B cell (primary cell): ENCODE measurements at regions not wholly inside any gene's neighbourhood (a gene's known extent, or its start where the extent isn't known, plus 50 kb on each side); places are given as distances from the start of the nearest gene placed in this dataset.

Experiments
- ATAC-seq: fragments of 200-7000 bp; cut with Tn5 transposase; one replicate; pipeline ENCODE4 v1.10.0; 2021; ENCODE audit warnings: low read depth, mild to moderate bottlenecking, moderate number of reproducible peaks, moderate library complexity
- CTCF ChIA-PET: fragments of 350-600 bp; sonication (Branson Sonifier 250); formaldehyde crosslinking; loops from one replicate; lab custom pipeline; 2021; ENCODE audit warnings: antibody characterized with exemption, inconsistent platforms; lab: Charles Lee
- POLR2A ChIA-PET: fragments of 350-600 bp; sonication (Branson Sonifier 250); formaldehyde crosslinking; loops from one replicate; lab custom pipeline; 2021; ENCODE audit warnings: antibody characterized with exemption; lab: Charles Lee
- DNase-seq: peaks from one replicate; pipeline ENCODE4 v3.0.0; 2013
- H2AFZ ChIP-seq: 2 replicates; pipeline ENCODE4 v1.6.1; 2012; ENCODE audit warnings: mild to moderate bottlenecking, low read depth, low read length; ENCODE audit not compliant: insufficient read depth, poor library complexity, severe bottlenecking
- H3K27ac ChIP-seq, 2 donors: 1 replicate in 1 of 2; 2 replicates in 1 of 2; pipeline ENCODE4 v1.5.1; 2012 to 2013; ENCODE audit warnings: low read length in 2 of 2, mild to moderate bottlenecking in 2 of 2, moderate library complexity in 1 of 2
- H3K27me3 ChIP-seq, 4 experiments: fragments of 200-600 bp in 1 of 4; sonication (generic) in 1 of 4; replicated peaks in 1 of 4; 1 replicate in 2 of 4; 2 replicates in 2 of 4; pipeline versions ENCODE4 v1.6.1 to v1.7.0; 2013 to 2016; ENCODE audit warnings: low read length in 3 of 4, mild to moderate bottlenecking in 2 of 4, mixed read lengths in 1 of 4, moderate library complexity in 1 of 4; ENCODE audit not compliant: insufficient read depth in 4 of 4, control insufficient read depth in 3 of 4; ENCODE audit errors: control extremely low read depth in 1 of 4
- H3K36me3 ChIP-seq, 2 experiments: replicated peaks in 1 of 2; 1 replicate in 1 of 2; 2 replicates in 1 of 2; pipeline versions ENCODE4 v1.6.1 to v1.7.1; 2013; ENCODE audit warnings: low read length in 1 of 2; ENCODE audit not compliant: insufficient read depth in 2 of 2, control insufficient read depth in 1 of 2; ENCODE audit errors: control extremely low read depth in 1 of 2, extremely low read depth in 1 of 2
- H3K4me1 ChIP-seq, 2 donors: fragments of 200-600 bp in 1 of 2; sonication (generic) in 1 of 2; 1 replicate in 1 of 2; 2 replicates in 1 of 2; pipeline versions ENCODE4 v1.5.1 to v1.6.1; 2013 to 2017; ENCODE audit warnings: low read length in 2 of 2; ENCODE audit not compliant: control insufficient read depth in 2 of 2, insufficient read depth in 2 of 2
- H3K4me2 ChIP-seq: replicated peaks from 2 replicates; pipeline ENCODE3; 2012; ENCODE audit warnings: mild to moderate bottlenecking, low read depth, low read length; ENCODE audit not compliant: poor library complexity, severe bottlenecking
- H3K4me3 ChIP-seq, 5 experiments: fragments of 200-600 bp in 1 of 5; sonication (generic) in 1 of 5; 1 replicate in 3 of 5; 2 replicates in 2 of 5; pipeline versions ENCODE4 v1.5.1 to v1.7.0; 2011 to 2016; ENCODE audit warnings: low read length in 4 of 5, mild to moderate bottlenecking in 4 of 5, low read depth in 2 of 5, control low read depth in 1 of 5, moderate library complexity in 1 of 5; ENCODE audit not compliant: insufficient read depth in 1 of 5; ENCODE audit errors: control extremely low read depth in 1 of 5, extremely low read depth in 1 of 5
- H3K79me2 ChIP-seq: fragments of 200-600 bp; sonication (generic); one replicate; pipeline ENCODE4 v1.6.0; 2016; ENCODE audit warnings: low read length; ENCODE audit not compliant: control insufficient read depth, insufficient read depth
- H3K9ac ChIP-seq: fragments of 200-600 bp; sonication (generic); 2 replicates; pipeline ENCODE4 v1.6.1; 2017; ENCODE audit warnings: mild to moderate bottlenecking, low read length, moderate library complexity
- H3K9me3 ChIP-seq, 3 donors: one replicate each; pipeline versions ENCODE4 v1.6.1 to v1.7.1; 2013; ENCODE audit warnings: low read length in 2 of 3; ENCODE audit not compliant: control insufficient read depth in 2 of 3, insufficient read depth in 1 of 3; ENCODE audit errors: control extremely low read depth in 1 of 3
- H4K20me1 ChIP-seq: 2 replicates; pipeline ENCODE4 v1.6.0; 2012; ENCODE audit warnings: mild to moderate bottlenecking, low read length; ENCODE audit not compliant: insufficient read depth, control insufficient read depth, poor library complexity, severe bottlenecking
- H3K27ac Mint-ChIP-seq: one replicate; pipeline ENCODE4 v1.8.0; 2021; ENCODE audit warnings: mixed read lengths
- H3K27me3 Mint-ChIP-seq: one replicate; pipeline ENCODE4 v1.8.0; 2021; ENCODE audit warnings: mixed read lengths
- H3K4me1 Mint-ChIP-seq: one replicate; pipeline ENCODE4 v1.8.0; 2021; ENCODE audit warnings: mixed read lengths
- H3K4me3 Mint-ChIP-seq: one replicate; pipeline ENCODE4 v1.8.0; 2021; ENCODE audit warnings: mixed read lengths
- H3K9me3 Mint-ChIP-seq: one replicate; pipeline ENCODE4 v1.8.0; 2022; ENCODE audit warnings: mixed read lengths; ENCODE audit not compliant: insufficient read depth
- EZH2 ChIP-seq: IDR thresholded peaks from 2 replicates; pipeline ENCODE4 v1.6.1; 2012; ENCODE audit warnings: borderline replicate concordance, low read depth, mild to moderate bottlenecking, moderate library complexity, low read length; ENCODE audit not compliant: insufficient read depth, poor library complexity, severe bottlenecking
- WGBS: methylation state at CpG from one replicate; pipeline ENCODE4 v1.1.5; 2013; ENCODE audit warnings: missing lambda C conversion rate; ENCODE audit not compliant: insufficient coverage; 5-methylcytosine and 5-hydroxymethylcytosine counted together
- intact Hi-C: fragments of 100-400 bp; cut with micrococcal nuclease; formaldehyde crosslinking; loops from one replicate; pipeline ENCODE4 v1.10.0; 2022
- TF ChIP-seq, protein P1 (sequence below): fragments of 200-600 bp; IDR thresholded peaks from one replicate; pipeline ENCODE4 v1.8.0; 2022; ENCODE audit warnings: antibody characterized with exemption, mild to moderate bottlenecking

DNA sequence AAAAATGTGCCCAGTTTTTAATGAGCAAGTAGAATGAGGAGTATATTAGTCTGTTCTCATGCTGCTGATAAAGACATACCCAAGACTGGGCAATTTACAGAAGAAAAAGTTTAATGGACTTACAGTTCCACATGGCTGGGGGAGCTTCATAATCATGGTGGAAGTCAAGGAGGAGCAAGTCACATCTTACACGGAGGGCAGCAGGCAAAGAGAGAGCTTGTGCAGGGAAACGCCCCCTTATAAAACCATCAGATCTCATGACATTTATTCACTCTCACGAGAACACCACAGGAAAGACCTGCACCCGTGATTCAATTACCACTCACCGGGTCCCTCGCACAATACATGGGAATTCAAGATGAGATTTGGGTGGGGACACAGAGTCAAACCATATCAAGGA, 111.7 kb upstream of the CNTN6 start:
- Histone ChIP-seq H3K27ac (no peak overlapping the region), H3K4me1 (no peaks in the 10 kb centered on the region), H3K9me3 (no peaks in the 10 kb centered on the region), H3K9ac (no peak overlapping the region), H3K27me3 (no peaks in the 10 kb centered on the region), H3K36me3 (no peaks in the 10 kb centered on the region), H2AFZ (no peak overlapping the region), H3K4me2 (no peak overlapping the region), H4K20me1 (no peaks in the 10 kb centered on the region), H3K4me3 (no peak overlapping the region), H3K79me2 (no peaks in the 10 kb centered on the region)
- H3K4me3 Mint-ChIP-seq: no peak overlapping the region
- ATAC-seq: no peak
- no peak overlapping the region for H3K27ac Mint-ChIP-seq
- ChIA-PET POLR2A (no interaction called here), CTCF (no interaction called here)
- no peak for DNase-seq
- intact Hi-C loops: no loop called here
- no peak for TF ChIP-seq EZH2
- TF ChIP-seq, protein P1, sequence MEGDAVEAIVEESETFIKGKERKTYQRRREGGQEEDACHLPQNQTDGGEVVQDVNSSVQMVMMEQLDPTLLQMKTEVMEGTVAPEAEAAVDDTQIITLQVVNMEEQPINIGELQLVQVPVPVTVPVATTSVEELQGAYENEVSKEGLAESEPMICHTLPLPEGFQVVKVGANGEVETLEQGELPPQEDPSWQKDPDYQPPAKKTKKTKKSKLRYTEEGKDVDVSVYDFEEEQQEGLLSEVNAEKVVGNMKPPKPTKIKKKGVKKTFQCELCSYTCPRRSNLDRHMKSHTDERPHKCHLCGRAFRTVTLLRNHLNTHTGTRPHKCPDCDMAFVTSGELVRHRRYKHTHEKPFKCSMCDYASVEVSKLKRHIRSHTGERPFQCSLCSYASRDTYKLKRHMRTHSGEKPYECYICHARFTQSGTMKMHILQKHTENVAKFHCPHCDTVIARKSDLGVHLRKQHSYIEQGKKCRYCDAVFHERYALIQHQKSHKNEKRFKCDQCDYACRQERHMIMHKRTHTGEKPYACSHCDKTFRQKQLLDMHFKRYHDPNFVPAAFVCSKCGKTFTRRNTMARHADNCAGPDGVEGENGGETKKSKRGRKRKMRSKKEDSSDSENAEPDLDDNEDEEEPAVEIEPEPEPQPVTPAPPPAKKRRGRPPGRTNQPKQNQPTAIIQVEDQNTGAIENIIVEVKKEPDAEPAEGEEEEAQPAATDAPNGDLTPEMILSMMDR: no peak
- no peaks in the 10 kb centered on the region for H3K4me1 Mint-ChIP-seq
- H3K9me3 Mint-ChIP-seq: peaks cover 5% of the 10 kb centered on the region
- no CpG with 5 or more reads among the region's 6 CpGs for WGBS
- no peaks in the 10 kb centered on the region for H3K27me3 Mint-ChIP-seq

- CTCF ChIA-PET: no interaction called here
- TF ChIP-seq, protein P1: no peak
- TF ChIP-seq EZH2: no peak
- peaks cover 13% of the 10 kb centered on the region for H3K9me3 Mint-ChIP-seq
- no peaks in the 10 kb centered on the region for H3K4me1 ChIP-seq
- no peaks in the 10 kb centered on the region for H3K27me3 ChIP-seq
- H3K4me3 ChIP-seq: no peak overlapping the region
- no peak overlapping the region for H3K4me3 Mint-ChIP-seq
- intact Hi-C loops: no loop called here
- no peaks in the 10 kb centered on the region for H3K36me3 ChIP-seq
- POLR2A ChIA-PET: no interaction called here
- DNase-seq (no peak), ATAC-seq (no peak)
- H3K9ac ChIP-seq: no peak overlapping the region
- no peaks in the 10 kb centered on the region for H3K79me2 ChIP-seq
- no peaks in the 10 kb centered on the region for H3K4me1 Mint-ChIP-seq
- H3K9me3 ChIP-seq: peaks cover 0 to 4% (median 0%) of the 10 kb centered on the region in 3 donors
- H3K4me2 ChIP-seq: no peak overlapping the region
- H4K20me1 ChIP-seq: no peaks in the 10 kb centered on the region
- no peak overlapping the region for H2AFZ ChIP-seq
- H3K27ac ChIP-seq: no peak overlapping the region
- H3K27me3 Mint-ChIP-seq: no peaks in the 10 kb centered on the region
- WGBS: no CpG with 5 or more reads among the region's 1 CpG
- H3K27ac Mint-ChIP-seq: no peak overlapping the region
These were observed 104.0 kb upstream of the CNTN6 start for GRCh38 chr3:988785-989184.
